HG03066 (cell line): ENCODE measurements at regions not wholly inside any gene's neighbourhood (a gene's known extent, or its start where the extent isn't known, plus 50 kb on each side); places are given as distances from the start of the nearest gene placed in this dataset.
"Not testable (repeated sequence)": the region's sequence is repeated elsewhere in the genome, so short reads cannot be mapped to it uniquely, and the experiment has no call there.

Experiments used
- ATAC-seq: cut with Tn5 transposase; IDR thresholded peaks from one replicate; pipeline ENCODE4 v1.9.1; 2021; ENCODE audit warnings: low read depth; ENCODE audit not compliant: unreplicated experiment

DNA sequence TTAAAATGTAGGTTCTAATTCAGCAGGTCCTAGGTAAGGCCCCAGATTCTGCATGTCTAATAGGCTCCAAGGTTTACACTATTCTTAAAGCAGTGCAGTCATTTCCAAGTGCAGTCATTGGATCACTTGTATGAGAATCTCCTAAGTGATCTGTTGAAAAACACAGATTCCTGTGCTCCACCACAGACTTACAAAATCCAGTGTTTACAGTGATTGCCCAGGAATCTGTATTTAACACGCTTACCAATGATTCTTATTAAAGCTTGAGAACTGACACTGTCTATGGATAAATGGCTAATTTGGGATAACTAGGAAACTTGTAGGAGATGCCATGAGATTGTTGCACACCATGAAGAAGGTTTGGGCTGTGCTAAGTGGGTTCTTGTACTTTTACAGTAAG is 104.6 kb upstream of the PLEKHG1 start:
- ATAC-seq = no peak

DNA sequence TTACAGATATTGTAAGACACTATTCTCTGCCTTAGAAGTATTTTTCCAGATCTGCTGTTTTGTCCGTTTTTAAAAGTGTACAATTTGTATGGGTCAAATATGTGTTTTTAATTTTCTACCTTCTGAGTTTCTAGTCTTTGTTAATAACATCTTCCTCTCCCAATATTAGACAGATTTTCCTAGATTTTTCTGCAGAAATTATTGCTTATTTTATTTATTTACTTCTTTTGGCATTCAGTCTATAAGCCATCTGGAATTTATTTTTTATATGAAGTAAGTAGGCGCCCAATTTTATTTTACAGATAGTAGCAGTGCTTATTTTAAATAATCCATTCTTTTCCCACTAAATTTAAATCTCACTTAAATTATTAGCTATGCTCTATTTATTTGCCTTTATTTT is 103.1 kb upstream of the PLEKHG1 start:
- no peak for ATAC-seq

DNA sequence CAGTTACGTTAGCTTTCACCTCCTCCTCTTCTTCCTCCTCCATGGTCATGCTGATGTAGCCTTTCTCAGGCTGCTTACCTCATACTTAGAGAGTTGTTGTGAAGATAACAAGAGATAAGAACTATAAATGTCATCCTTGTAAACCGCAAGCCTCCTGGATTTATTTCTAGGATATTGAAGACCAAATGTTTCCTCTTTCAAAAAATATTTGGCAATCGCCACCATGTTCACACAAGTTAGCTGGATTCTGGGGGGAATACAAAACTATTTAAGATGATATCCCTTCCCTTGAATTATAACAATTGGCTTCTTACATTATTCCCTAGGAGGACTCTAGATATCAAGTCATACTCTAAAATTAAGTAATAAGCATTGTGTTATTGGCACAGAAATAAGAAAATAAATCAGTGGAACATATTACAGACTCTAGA is 99.8 kb upstream of the PLEKHG1 start:
- no peak for ATAC-seq

DNA sequence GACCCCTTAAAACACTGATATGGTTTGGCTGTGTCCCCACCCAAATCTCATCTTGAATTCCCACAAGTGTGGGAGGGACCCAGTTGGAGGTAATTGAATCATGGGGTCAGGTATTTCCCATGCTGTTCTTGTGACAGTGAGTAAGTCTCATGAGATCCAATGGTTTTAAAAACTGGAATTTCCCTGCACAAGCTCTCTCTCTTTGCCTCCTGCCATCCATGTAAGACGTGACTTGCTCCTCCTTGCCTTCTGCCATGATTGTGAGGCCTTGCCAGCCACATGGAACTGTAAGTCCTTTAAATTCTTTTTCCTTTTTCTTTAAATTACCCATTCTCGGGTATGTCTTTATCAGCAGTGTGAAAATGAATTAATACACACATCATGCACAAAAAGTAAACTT is 99.1 kb upstream of the PLEKHG1 start:
- ATAC-seq = not testable (repeated sequence)

DNA sequence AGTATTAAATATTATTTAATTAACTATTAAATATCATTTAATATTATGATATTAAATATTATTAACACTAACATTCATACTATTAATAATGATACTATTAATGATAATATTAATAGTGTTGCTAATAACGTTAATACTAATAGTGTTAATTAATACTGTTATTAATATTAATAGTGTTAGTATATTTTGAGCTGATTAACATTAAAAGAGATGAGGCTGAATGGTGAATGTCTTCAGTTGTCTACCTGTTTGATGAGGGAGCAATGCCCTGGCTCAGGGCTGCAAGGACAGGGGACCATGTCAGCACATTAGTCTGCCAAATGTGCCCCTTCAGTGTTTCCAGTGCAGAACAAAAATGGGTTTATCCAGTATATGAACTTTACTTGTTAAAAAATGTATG is 96.6 kb upstream of the PLEKHG1 start:
- ATAC-seq = no peak

DNA sequence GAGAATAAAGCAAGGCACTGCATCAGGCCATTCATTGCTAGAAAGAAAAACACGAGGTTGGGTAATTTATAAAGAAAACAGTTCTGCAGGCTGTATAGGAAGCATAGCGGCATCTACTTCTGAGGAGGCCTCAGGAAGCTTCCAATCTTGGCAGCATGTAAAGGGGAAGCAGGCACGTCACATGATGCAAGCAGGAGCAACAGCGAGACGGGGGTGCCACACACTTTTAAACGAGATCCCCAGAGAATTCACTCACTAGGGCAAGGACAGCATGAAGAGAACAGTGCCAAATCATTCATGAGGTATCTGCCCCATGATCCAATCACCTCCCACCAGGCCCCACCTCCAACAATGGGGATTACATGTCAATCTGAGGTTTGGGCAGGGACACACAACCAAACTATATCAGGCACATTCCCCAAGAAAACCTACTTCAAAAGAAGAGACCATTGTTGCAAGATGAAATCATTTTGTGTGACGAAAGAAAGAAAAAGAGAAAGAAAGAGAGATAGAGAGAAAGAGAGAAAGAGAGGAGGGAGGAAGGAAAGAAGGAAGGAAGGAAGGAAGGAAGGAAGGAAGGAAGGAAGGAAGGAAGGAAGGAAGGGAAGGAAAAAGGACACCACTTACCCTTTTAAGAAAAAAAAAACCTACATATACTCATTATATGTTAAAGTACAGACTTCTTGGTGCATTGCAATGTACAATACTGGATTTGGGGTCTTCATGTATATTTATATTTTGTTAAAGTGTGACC is 95.9 kb upstream of the PLEKHG1 start:
- ATAC-seq = no peak

DNA sequence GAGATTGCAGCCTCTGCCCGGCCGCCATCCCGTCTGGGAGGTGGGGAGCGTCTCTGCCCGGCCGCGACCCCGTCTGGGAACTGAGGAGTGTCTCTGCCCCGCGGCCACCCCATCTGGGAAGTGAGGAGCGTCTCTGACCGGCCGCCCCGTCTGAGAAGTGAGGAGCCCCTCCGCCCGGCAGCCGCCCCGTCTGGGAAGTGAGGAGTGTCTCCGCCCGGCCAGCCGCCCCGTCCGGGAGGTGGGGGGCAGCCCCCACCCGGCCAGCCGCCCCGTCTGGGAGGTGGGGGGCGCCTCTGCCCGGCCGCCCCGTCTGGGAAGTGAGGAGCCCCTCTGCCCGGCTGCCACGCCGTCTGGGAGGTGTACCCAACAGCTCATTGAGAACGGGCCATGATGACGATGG is 92.3 kb upstream of the PLEKHG1 start:
- not testable (repeated sequence) for ATAC-seq

DNA sequence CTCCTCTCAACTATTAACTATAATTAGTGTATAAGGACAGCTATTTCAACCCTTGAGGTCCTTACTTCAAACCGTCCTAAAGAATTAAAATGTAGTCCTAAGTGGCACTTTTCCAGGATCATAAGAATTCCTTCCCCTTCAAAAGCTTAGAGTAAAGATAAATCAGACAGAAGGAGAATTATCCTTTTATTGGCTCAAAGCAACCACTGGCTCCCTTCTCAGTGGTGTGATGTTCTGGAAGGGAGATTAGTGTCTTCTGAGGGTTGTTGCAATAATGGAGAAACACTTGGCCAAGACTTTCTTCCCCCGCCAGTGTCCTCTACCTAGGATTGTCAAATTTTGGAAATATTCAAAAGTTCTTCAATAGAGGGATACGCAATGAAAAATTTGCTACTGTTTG is 89.1 kb upstream of the PLEKHG1 start:
- no peak for ATAC-seq

DNA sequence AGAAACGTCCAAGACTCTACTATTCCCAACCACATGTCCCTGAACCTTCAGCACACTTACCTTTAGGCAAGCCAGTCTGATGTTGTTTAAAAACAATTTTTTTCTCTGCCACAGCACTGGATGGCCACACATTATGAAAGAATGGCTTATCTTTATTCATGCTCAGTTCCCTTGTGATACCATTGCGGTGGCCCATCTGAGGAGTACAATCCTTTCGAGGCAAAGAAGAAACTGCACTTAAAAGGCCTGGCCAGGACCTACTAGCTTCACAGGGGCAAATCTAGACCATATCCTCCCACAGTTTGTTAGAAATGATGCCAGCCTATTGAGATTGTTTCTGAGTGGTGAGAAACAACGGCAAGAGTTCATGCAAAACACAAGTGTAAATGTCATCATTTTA is 88.4 kb upstream of the PLEKHG1 start:
- no peak for ATAC-seq

DNA sequence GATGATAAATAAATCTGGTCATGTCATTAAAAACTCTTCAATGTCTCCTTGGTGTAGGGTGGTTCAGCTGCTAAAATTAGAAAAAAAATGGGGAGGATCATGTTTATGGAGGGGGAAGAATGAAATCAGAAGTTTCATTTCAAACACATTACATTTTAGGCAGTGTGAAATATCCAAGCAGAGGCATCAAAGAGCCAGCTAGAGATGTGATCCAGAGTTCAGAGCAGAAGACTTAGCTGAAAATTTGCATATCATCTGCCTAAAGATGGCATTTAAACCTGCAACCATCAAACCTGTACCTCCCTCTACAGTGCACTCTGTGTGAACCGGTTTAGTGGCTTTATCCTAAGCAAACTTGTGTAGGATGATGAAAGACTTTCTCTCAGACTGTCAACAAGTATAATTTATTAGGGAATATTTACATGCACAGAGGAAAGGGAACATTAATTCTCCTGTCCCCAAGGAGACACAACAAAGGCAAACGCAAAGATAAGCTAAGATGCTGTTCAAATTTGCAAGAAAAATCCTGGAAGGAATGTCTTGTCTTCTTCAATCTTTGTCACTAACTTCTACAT is 84.8 kb upstream of the PLEKHG1 start:
- ATAC-seq = no peak

DNA sequence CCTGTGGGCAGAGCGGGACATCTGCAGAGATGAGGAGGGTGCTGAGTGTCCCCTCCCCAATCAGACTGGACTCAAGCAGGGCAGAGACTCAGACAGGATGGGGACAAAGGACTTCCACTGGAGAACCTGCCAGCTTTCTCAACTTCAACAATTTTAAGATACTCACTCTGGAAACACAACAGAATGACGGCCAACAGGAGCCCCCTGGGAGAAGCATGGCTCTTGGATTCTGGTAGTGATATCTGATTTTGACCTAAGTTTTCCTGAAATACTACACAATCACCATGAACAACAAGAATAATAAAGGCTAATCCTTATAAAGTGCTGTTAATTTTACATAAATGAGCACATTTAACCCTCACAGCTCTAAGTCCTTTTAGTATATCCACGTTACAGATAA is 83.5 kb upstream of the PLEKHG1 start:
- ATAC-seq = no peak

DNA sequence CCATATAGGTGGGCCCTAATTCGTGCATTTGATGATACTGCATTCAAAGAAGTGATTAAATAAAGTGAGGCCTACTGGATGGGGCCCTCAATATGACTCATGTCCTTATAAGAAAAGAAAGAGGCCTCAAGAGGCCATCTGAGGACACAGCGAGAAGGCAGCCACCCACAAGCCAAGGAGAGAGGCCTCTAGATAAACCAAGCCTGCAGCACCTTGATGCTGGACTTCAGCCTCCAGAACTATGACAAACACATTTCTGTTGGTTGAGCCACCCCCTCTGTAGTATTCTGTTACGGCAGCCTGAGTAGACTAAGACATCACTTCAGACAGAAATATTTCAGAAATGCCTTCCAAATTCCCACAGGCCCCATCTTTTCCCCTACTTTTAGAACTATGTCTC is 82.5 kb upstream of the PLEKHG1 start:
- ATAC-seq = no peak

DNA sequence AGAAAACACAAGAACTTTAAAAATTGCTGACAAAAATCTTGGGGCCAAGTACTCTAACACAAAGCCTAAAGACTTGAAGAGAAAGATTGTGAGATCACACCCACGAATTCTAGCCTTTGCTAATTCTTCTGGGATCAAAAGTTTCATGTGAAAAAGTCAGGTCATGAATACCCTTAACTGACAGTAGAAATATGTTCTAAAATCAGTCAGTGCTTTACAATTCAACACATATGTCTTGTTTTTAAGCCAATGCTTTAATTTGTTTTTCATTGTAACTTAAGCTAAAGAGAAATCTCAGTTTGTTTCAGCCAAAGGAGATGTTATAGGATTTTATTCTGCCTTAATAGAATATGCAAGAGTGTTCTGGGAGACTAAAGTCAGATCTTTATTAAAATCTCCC is 78.2 kb upstream of the PLEKHG1 start:
- no peak for ATAC-seq

DNA sequence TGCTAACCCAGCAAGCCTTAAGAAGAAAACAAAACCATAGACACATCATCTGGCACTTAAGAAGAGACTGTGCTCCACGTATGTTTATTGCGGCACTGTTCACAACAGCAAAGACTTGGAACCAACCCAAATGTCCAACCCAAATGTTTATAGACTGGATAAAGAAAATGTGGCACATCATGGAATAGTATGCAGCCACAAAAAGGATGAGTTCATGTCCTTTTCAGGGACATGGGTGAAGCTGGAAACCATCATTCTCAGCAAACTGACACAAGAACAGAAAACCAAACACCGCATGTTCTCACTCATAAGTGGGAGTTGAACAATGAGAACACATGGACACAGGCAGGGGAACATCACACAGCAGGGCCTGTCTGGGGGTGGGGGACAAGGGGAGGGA is 76.5 kb upstream of the PLEKHG1 start:
- not testable (repeated sequence) for ATAC-seq

DNA sequence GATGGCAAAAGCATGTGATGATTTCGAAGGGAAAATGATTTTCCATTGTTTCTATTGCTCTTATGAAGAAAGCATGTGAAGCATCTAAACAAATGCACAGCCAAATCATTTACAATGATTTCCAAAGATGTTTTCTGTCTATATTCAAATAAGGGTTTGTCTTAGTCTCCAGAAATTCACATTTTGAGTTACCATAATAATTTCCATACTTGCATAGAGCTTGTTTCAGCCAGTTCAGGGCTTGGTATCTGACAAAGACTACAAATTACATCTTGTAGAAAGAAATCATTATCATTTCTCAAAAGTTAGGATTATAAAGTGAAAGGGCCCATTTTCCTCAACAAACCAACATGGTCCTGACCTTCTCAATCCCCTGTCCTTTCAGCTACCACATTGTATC is 74.4 kb upstream of the PLEKHG1 start:
- ATAC-seq = no peak

DNA sequence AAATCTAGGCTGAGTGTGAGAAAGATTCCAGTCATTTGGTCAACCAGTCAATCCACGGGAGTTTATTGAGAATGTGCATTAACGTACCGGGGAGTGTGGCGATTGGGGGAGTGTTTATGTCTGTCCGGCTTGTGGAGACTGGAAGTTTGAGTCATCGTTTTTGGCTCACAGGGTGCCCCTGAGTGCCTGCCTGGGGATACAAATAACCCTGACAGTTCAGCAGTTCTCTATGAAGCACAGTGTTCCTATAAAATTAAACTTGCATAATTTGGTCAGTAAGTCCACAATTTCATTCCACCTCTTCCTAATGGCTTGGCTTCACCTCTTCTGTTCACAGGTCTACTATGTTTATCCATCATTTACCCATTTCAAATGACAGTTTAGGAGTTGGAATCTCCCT is 72.6 kb upstream of the PLEKHG1 start:
- ATAC-seq = no peak

DNA sequence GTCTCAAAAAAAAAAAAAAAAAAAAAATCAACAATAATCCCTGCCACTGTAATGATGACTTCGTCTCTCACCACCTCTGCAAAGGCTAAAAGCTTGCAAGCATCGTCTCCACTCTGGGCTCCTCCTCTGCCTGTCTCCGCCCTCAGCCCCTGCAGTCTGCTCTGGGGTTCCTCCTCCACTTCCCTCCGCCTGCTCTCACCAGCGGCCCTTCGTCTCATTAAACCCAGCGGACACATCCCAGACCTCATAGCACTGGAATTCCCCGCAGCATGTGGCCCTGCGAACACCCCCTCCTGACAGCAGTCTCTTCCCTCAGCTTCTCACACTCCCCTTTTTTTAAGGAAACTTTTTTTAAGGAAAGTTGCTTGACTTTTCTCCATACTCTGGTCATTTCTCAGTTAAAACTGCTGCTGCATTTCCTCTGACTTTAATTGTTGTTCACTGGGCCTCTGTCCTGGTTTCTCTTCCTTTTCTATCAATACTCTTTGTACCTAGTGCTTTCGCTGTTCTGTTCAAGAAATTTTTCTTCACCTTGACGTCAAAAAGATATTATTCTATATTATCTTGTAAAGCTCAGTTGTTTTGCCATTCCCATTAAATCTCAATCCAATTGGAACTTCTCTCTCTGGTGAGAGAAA is 70.9 kb upstream of the PLEKHG1 start:
- ATAC-seq = no peak

DNA sequence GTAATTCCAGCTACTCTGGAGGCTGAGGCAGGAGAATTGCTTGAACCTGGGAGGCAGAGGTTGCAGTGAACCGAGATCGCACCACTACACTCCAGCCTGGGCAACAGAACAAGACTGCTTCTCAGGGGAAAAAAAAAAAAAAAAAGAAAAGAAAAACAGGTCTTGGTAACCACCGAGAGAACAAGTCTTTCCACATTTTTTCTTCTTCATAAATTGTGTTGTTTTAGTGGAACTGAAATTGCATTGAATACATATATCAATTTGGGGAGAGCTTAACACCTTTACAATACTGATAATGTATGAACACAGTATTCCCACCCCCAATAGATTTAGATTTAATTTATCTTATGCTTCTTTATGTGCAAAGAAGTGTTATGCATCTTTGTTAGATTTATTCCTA is 70.0 kb upstream of the PLEKHG1 start:
- no peak for ATAC-seq

DNA sequence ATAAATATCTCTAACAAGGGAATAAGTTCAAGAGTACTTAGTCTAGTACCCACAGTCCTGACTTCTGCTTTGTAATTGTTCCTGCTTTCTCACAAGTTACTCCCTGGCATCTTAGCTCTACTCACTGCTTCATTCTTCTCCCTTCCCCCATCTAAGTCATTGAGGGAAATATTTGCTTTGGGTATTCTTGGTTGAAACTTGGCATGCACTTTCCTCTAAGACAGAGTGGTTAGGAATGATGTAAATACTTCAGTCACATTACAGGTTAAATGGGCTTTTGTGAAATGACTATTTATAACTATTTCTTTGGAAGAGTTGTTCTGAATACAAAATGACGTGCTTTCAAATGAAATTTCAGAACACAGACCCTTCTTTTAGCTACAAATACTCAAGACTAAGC is 67.7 kb upstream of the PLEKHG1 start:
- ATAC-seq = no peak

DNA sequence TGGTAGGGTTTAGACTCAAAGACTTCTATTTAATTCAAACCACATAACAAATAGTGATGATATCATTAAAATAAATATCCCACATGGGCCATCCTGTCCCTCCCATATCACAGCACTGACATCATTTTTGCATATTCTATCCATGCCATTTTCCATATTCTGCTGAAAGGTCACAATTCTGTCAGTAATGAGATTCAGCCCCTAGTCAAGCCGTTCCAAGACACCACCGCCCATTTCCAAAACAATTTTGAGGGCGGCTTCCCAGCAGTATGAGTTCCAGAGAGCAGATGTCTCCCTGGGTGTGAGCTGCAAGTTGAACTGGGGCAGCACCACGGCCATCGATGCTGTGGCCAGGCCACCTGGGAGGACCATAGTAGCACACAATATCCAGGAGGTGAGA is 65.1 kb upstream of the PLEKHG1 start:
- ATAC-seq = no peak

DNA sequence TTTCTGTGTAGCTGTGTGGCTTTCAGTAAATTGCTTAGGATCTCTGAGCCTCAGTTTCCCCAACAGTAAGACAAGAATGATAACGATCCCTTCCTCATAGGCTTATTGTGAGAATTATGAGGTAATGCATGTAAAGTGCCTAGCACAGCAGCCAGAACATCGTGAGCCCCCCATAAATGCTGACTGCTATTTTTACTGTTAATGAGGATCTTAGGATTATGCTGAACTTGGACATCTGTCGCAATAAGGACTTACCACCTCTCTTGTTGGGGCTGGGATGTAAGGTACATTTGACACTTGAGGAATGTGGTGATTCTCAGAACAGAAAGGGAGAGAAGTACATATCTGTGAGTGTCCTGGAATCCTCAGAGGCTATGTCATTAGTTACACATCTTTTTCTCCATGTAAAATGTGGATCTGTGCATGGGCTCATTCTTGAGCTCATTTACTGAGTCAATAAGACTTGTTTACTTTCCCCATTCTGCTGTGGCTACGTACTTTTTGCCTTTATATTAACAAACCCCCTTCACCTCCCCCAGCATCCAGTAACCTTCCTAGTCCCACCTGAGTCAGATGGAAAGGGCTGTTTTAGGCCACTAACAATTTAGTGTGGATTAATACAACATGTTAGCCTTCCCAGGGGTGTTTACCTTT is 64.4 kb upstream of the PLEKHG1 start:
- ATAC-seq = no peak

DNA sequence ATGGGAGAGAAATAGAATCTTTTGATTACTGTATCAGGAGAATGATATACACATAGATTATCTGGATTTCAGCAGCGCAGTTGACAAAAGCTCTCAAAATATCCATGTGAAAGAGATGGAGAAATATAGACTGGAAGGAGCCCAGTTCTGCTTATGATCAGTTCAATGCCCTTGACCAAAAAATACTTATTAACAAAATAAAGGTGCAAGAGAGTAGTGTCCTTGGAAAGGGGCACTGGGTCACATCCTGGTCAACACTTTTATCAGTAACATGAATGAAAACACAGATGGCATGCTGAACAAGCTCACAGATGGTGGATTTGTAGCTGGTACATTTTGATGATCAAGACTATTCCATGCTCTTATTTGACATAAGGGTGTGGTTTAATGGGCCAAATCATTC is 63.9 kb upstream of the PLEKHG1 start:
- no peak for ATAC-seq
